ENCODE measurements at regions not wholly inside any gene's neighbourhood (a gene's known extent, or its start where the extent isn't known, plus 50 kb on each side); places are given as distances from the start of the nearest gene placed in this dataset.

DNA sequence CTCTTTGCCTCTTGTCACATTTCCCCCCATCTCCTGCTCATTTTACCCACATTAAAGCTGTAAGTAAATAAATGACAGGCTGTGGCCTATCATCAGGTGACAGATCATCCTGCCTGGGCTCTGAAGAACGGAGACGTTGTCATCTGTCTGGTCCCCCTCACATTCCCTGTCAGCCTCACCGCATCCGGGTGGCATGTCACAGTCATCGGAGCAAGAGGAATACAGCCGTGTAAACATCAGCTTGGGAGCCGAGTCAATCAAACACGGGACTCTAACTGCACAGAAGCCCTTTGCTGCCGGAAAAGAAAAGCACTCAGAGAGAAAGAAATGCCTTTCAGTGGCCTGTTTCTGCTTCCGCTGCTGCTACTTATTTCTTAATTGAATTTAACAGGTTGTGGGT lies 371.9 kb upstream of the ID4 start:
- no peaks in the 10 kb centered on the region for H3K36me3 Mint-ChIP-seq
- H3K27ac Mint-ChIP-seq, result no peak overlapping the region
- H3K9me3 Mint-ChIP-seq, result no peaks in the 10 kb centered on the region
- peaks cover 16% of the 10 kb centered on the region for H3K4me1 Mint-ChIP-seq
- no peak for DNase-seq (ENCODE audit: low spot score in 2 of 2, unreplicated experiment in 2 of 2)
- H3K27me3 Mint-ChIP-seq (ENCODE audit: low read depth), result no peaks in the 10 kb centered on the region
- TF ChIP-seq, protein P1, sequence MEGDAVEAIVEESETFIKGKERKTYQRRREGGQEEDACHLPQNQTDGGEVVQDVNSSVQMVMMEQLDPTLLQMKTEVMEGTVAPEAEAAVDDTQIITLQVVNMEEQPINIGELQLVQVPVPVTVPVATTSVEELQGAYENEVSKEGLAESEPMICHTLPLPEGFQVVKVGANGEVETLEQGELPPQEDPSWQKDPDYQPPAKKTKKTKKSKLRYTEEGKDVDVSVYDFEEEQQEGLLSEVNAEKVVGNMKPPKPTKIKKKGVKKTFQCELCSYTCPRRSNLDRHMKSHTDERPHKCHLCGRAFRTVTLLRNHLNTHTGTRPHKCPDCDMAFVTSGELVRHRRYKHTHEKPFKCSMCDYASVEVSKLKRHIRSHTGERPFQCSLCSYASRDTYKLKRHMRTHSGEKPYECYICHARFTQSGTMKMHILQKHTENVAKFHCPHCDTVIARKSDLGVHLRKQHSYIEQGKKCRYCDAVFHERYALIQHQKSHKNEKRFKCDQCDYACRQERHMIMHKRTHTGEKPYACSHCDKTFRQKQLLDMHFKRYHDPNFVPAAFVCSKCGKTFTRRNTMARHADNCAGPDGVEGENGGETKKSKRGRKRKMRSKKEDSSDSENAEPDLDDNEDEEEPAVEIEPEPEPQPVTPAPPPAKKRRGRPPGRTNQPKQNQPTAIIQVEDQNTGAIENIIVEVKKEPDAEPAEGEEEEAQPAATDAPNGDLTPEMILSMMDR (IDR thresholded peaks at IDR 0.05; ENCODE audit: unreplicated experiment), result no peak
- no peak overlapping the region for H3K4me3 Mint-ChIP-seq

DNA sequence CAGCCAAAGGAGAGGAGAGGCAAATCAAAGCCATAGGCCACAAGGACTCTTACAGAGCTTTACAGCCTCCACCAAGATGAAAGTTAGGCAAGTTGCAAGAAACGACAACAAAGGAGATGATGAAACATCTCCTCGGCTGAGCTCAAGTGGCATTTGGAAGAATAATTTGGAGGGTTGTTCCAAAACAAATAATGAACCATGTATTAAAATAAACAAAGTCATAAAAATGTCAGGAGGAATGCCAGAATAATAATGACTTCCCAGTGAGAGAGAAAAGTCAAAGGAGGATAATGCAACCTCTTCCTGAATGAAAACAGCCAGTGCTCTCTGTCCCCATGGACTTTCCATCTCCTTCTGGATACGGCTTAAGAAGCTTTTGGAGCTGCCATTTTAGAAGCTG lies 371.4 kb upstream of the ID4 start:
- no peaks in the 10 kb centered on the region for H3K36me3 Mint-ChIP-seq
- DNase-seq (ENCODE audit: low spot score in 2 of 2, unreplicated experiment in 2 of 2), result no peak
- no peak overlapping the region for H3K27ac Mint-ChIP-seq
- H3K9me3 Mint-ChIP-seq, result no peaks in the 10 kb centered on the region
- no peaks in the 10 kb centered on the region for H3K27me3 Mint-ChIP-seq (ENCODE audit: low read depth)
- no peak overlapping the region for H3K4me3 Mint-ChIP-seq
- peaks cover 16% of the 10 kb centered on the region for H3K4me1 Mint-ChIP-seq
- TF ChIP-seq, protein P1 (IDR thresholded peaks at IDR 0.05; ENCODE audit: unreplicated experiment), result no peak

DNA sequence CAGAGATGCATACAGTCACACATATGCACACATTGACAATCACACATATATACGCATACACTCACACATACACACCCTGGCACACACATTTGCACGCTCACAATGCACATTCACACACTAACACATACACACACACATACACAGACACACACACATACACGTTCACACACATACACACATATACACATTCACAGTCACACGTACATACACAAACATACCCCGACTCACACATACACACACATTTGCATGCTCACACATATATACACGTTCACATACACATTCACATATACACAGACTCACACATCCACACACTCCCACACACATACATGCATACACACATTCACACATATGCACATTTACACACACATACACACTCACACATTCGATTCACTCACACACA lies 366.8 kb upstream of the ID4 start:
- Mint-ChIP-seq H3K27ac (no peak overlapping the region), H3K4me3 (no peak overlapping the region), H3K9me3 (peaks cover 11% of the 10 kb centered on the region), H3K36me3 (peaks cover 2% of the 10 kb centered on the region), H3K4me1 (peaks cover 7% of the 10 kb centered on the region), H3K27me3 (ENCODE audit: low read depth) (no peaks in the 10 kb centered on the region)
- TF ChIP-seq, protein P1 (IDR thresholded peaks at IDR 0.05; ENCODE audit: unreplicated experiment), result no peak
- DNase-seq (ENCODE audit: low spot score in 2 of 2, unreplicated experiment in 2 of 2), result no peak

DNA sequence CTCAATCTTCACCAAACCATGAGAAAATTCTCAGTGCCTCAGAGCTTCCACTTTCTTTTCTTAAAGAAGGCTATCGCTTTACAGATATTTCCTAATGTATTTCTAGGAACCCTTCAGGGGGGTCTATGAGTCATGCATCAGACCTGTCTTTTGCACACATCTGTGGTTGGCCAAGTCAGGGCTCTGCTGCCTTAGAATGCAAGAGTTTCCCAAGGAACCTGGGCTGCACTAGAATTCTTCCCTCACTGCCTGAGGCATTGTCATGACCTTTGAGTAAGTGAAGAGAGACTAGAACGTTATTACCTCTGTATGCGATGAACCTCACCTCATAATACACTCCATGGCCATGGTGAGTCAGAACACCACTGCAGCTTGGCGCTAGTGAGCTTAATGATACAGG lies 365.0 kb upstream of the ID4 start:
- TF ChIP-seq, protein P1 (IDR thresholded peaks at IDR 0.05; ENCODE audit: unreplicated experiment), result no peak
- peaks cover 5% of the 10 kb centered on the region for H3K36me3 Mint-ChIP-seq
- H3K4me3 Mint-ChIP-seq, result no peak overlapping the region
- no peaks in the 10 kb centered on the region for H3K27me3 Mint-ChIP-seq (ENCODE audit: low read depth)
- no peak overlapping the region for H3K27ac Mint-ChIP-seq
- H3K4me1 Mint-ChIP-seq, result no peaks in the 10 kb centered on the region
- peaks cover 20% of the 10 kb centered on the region for H3K9me3 Mint-ChIP-seq
- DNase-seq (ENCODE audit: low spot score in 2 of 2, unreplicated experiment in 2 of 2), result no peak

DNA sequence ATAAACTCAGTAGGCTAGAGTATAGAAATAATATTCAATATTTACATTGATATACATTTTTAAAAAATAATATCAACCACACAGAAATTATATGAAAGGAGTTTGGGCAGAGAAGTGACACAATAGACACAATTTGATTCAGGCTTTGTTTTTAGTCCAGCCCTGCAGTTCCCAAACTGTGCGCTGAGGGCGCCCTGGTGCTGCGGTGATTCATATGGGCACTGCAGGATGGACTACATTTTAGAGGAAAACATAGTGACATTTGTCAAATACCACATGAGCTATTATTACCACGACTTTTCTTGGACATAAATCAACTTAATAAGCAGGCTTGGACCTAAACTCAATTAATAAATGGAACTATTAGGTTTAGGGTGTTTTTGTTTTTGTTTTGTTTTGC lies 364.3 kb upstream of the ID4 start:
- TF ChIP-seq, protein P1 (IDR thresholded peaks at IDR 0.05; ENCODE audit: unreplicated experiment), result no peak
- Mint-ChIP-seq H3K4me1 (no peaks in the 10 kb centered on the region), H3K4me3 (no peak overlapping the region), H3K27me3 (ENCODE audit: low read depth) (no peaks in the 10 kb centered on the region), H3K9me3 (peaks cover 27% of the 10 kb centered on the region), H3K36me3 (peaks cover 5% of the 10 kb centered on the region), H3K27ac (no peak overlapping the region)
- DNase-seq (ENCODE audit: low spot score in 2 of 2, unreplicated experiment in 2 of 2), result no peak

DNA sequence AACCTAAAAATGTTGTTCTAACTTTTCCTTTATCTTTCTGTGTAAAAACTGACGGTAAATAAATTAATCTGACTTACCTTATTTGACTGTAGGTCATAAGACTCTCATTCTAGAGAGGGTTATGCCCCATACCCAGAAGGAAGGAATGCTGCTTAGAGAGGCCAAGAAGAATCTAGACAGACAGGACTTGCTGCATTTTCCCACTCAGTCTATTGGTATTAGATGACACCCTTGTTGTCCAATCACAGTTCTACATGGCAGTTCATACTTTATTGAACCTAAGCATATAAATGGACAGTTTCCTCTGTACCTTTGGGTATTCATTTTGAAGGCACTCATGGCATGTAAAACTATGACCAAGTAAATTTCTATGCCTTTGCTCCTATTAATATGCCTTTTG lies 359.6 kb upstream of the ID4 start:
- Mint-ChIP-seq H3K9me3 (peaks cover 27% of the 10 kb centered on the region), H3K27ac (no peak overlapping the region)
- TF ChIP-seq, protein P1 (IDR thresholded peaks at IDR 0.05; ENCODE audit: unreplicated experiment), result no peak

More for the DNA sequence above, 359.6 kb upstream of the ID4 start:
- peaks cover 5% of the 10 kb centered on the region for H3K36me3 Mint-ChIP-seq
- no peaks in the 10 kb centered on the region for H3K27me3 Mint-ChIP-seq (ENCODE audit: low read depth)
- peaks cover 15% of the 10 kb centered on the region for H3K4me1 Mint-ChIP-seq
- no peak for DNase-seq (ENCODE audit: low spot score in 2 of 2, unreplicated experiment in 2 of 2)
- no peak overlapping the region for H3K4me3 Mint-ChIP-seq
